22Rv1 (cell line): ENCODE measurements at regions not wholly inside any gene's neighbourhood (a gene's known extent, or its start where the extent isn't known, plus 50 kb on each side); places are given as distances from the start of the nearest gene placed in this dataset.

Source experiments
- ZFX ChIP-seq: fragments of 450-650 bp; IDR thresholded peaks from 2 replicates; pipeline ENCODE4 v1.6.1; 2017; ENCODE audit warnings: antibody characterized with exemption, borderline replicate concordance
- TF ChIP-seq, protein P1 (sequence below): fragments of 450-650 bp; IDR thresholded peaks from 2 replicates; pipeline ENCODE4 v1.5.1; 2017; ENCODE audit warnings: mild to moderate bottlenecking

DNA sequence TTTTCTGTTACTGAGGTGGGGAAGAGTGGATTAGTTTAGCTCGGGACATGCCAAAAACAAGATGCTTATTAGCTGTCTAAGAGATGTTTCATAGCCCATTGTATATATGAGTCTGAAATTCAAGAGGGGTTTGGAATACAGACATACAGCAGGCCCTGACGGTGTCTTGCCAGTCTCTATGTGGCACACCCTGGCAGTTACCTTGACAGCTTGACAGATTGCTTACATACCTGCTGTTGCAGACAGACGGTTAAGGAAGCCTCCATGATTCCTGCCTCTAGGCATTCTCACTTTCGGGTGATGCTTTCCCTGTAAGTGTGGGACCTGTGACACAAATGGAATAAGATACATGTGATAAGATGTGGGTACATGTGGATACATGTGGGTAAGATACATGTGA is 95.0 kb downstream of the QRSL1 start:
- TF ChIP-seq, protein P1, sequence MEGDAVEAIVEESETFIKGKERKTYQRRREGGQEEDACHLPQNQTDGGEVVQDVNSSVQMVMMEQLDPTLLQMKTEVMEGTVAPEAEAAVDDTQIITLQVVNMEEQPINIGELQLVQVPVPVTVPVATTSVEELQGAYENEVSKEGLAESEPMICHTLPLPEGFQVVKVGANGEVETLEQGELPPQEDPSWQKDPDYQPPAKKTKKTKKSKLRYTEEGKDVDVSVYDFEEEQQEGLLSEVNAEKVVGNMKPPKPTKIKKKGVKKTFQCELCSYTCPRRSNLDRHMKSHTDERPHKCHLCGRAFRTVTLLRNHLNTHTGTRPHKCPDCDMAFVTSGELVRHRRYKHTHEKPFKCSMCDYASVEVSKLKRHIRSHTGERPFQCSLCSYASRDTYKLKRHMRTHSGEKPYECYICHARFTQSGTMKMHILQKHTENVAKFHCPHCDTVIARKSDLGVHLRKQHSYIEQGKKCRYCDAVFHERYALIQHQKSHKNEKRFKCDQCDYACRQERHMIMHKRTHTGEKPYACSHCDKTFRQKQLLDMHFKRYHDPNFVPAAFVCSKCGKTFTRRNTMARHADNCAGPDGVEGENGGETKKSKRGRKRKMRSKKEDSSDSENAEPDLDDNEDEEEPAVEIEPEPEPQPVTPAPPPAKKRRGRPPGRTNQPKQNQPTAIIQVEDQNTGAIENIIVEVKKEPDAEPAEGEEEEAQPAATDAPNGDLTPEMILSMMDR = no peak
- no peak for TF ChIP-seq ZFX
